GM23248 (cell line): ENCODE measurements at regions not wholly inside any gene's neighbourhood (a gene's known extent, or its start where the extent isn't known, plus 50 kb on each side); places are given as distances from the start of the nearest gene placed in this dataset.

Experiments used
- EZH2 ChIP-seq: fragments of 200-600 bp; sonication (generic); IDR thresholded peaks from 2 replicates; pipeline ENCODE4 v1.6.1; 2018; ENCODE audit warnings: antibody characterized with exemption, mild to moderate bottlenecking; ENCODE audit not compliant: insufficient read depth, poor library complexity, severe bottlenecking
- EZH2phosphoT487 ChIP-seq: fragments of 200-600 bp; sonication (generic); IDR thresholded peaks from 2 replicates; pipeline ENCODE4 v1.6.1; 2018; ENCODE audit warnings: antibody characterized with exemption, moderate library complexity, mild to moderate bottlenecking, low read depth; ENCODE audit not compliant: insufficient read depth

- TF ChIP-seq EZH2 (no peak), EZH2phosphoT487 (no peak)
These were observed 64.6 kb upstream of the DOCK1 start for GRCh38 chr10:126840576-126841135.
